HepG2 (cell line): ENCODE measurements at regions not wholly inside any gene's neighbourhood (a gene's known extent, or its start where the extent isn't known, plus 50 kb on each side); places are given as distances from the start of the nearest gene placed in this dataset.

Source experiments
- ATAC-seq: fragments of 200-7000 bp; cut with Tn5 transposase; 3 replicates; pipeline ENCODE4 v1.9.1; 2020; ENCODE audit warnings: mild to moderate bottlenecking, moderate library complexity
- BruUV-seq: library from RNA; stranded (reverse); fragments of 400-500 nt; replicated peaks from 2 replicates; lab custom pipeline; 2021; lab: Mats Ljungman, UMichigan
- CTCF ChIA-PET: fragments of 300-600 bp; formaldehyde crosslinking; extraction: SDS; loops from one replicate; lab custom pipeline; 2021; ENCODE audit warnings: low total read pairs, inconsistent platforms, low intra/inter-chr PET ratio; lab: Yijun Ruan, JAX
- POLR2A ChIA-PET: fragments of 350-600 bp; sonication (Branson Sonifier 250); formaldehyde crosslinking; loops from one replicate; lab custom pipeline; 2020; ENCODE audit warnings: antibody characterized with exemption, inconsistent platforms; lab: Yijun Ruan, JAX
- DNase-seq: peaks from one replicate; pipeline ENCODE4 v3.0.0-alpha.2; 2015; ENCODE audit warnings: low spot score
- FAIRE-seq: peaks from 3 replicates; lab custom pipeline; 2011; peaks lifted over from hg19 to GRCh38; lab: Jason Lieb, UNC
- H2AFZ ChIP-seq: one replicate; pipeline ENCODE4 v1.6.1; 2011; ENCODE audit warnings: low read length, inconsistent platforms
- H3K27ac ChIP-seq: fragments of 300-600 bp; 3 replicates; pipeline ENCODE4 v1.8.0; 2011; ENCODE audit warnings: mixed run types, mild to moderate bottlenecking, mixed read lengths, low read length, inconsistent platforms; ENCODE audit not compliant: insufficient read depth; ENCODE audit errors: extremely low read length
- H3K27me3 ChIP-seq, 2 experiments: fragments of 200-600 bp in 1 of 2; 2 replicates in 1 of 2; 3 replicates in 1 of 2; pipeline versions ENCODE4 v1.6.0 to v1.8.0; 2011; ENCODE audit warnings: low read length in 2 of 2, mild to moderate bottlenecking in 2 of 2, moderate library complexity in 2 of 2, inconsistent platforms in 1 of 2; ENCODE audit not compliant: insufficient read depth in 2 of 2, control insufficient read depth in 1 of 2
- H3K36me3 ChIP-seq, 2 experiments: fragments of 200-600 bp in 1 of 2; replicated peaks in 1 of 2; 2 replicates in 1 of 2; 3 replicates in 1 of 2; pipeline versions ENCODE4 v1.5.1 to v1.8.0; 2011; ENCODE audit warnings: low read length in 2 of 2, inconsistent platforms in 1 of 2; ENCODE audit not compliant: insufficient read depth in 2 of 2, control insufficient read depth in 1 of 2
- H3K4me1 ChIP-seq: 2 replicates; pipeline ENCODE4 v1.5.1; 2012; ENCODE audit warnings: low read length, inconsistent platforms; ENCODE audit not compliant: insufficient read depth
- H3K4me2 ChIP-seq: 2 replicates; pipeline ENCODE4 v1.6.0; 2011; ENCODE audit warnings: low read depth, low read length, inconsistent platforms
- H3K4me3 ChIP-seq, 3 experiments: fragments of 200-600 bp in 1 of 3; sonication (generic), shearing (Covaris generic) in 1 of 3; replicated peaks in 1 of 3; 2 replicates each; pipeline ENCODE4 v1.5.1; 2011 to 2016; ENCODE audit warnings: low read length in 3 of 3, inconsistent platforms in 2 of 3, low read depth in 2 of 3, mild to moderate bottlenecking in 2 of 3, control low read depth in 1 of 3, mixed read lengths in 1 of 3; ENCODE audit not compliant: insufficient read depth in 1 of 3
- H3K79me2 ChIP-seq: one replicate; pipeline ENCODE4 v1.6.1; 2011; ENCODE audit warnings: low read length, inconsistent platforms; ENCODE audit not compliant: insufficient read depth
- H3K9ac ChIP-seq: 2 replicates; pipeline ENCODE4 v1.6.0; 2011; ENCODE audit warnings: mild to moderate bottlenecking, low read depth, low read length, inconsistent platforms; ENCODE audit not compliant: insufficient read depth
- H3K9me3 ChIP-seq: 2 replicates; pipeline ENCODE4 v1.5.1; 2012; ENCODE audit warnings: mild to moderate bottlenecking, low read length
- H4K20me1 ChIP-seq: 2 replicates; pipeline ENCODE4 v1.6.0; 2011; ENCODE audit warnings: inconsistent platforms, mild to moderate bottlenecking, low read length, moderate library complexity; ENCODE audit not compliant: insufficient read depth
- ARNT ChIP-seq: fragments of 450-650 bp; IDR thresholded peaks from 2 replicates; pipeline ENCODE4 v1.6.1; 2017
- BRD4 ChIP-seq: sonication (generic); formaldehyde crosslinking; IDR thresholded peaks from 2 replicates; pipeline ENCODE4 v1.4.0; 2020; ENCODE audit warnings: missing genetic modification reagents
- KAT2B ChIP-seq: fragments of 150-350 bp; IDR thresholded peaks from 2 replicates; pipeline ENCODE4 v1.6.1; 2014; ENCODE audit warnings: low read depth, low read length, borderline replicate concordance
- KDM6A ChIP-seq: IDR thresholded peaks from 2 replicates; pipeline ENCODE4 v1.6.1; 2016; ENCODE audit warnings: low read depth
- NCOA1 ChIP-seq: sonication (generic); formaldehyde crosslinking; IDR thresholded peaks from 2 replicates; pipeline ENCODE4 v1.9.0; 2021; ENCODE audit warnings: missing genetic modification reagents
- PHF21A ChIP-seq: sonication (generic); formaldehyde crosslinking; IDR thresholded peaks from 2 replicates; pipeline ENCODE4 v1.5.0; 2020; ENCODE audit warnings: mild to moderate bottlenecking, missing genetic modification reagents
- PITX1 ChIP-seq: sonication (generic); formaldehyde crosslinking; IDR thresholded peaks from 2 replicates; pipeline ENCODE4 v1.5.1; 2020; ENCODE audit warnings: mild to moderate bottlenecking, missing genetic modification reagents
- SIN3A ChIP-seq: IDR thresholded peaks from 2 replicates; pipeline ENCODE4 v1.6.1; 2011; ENCODE audit warnings: low read depth, mild to moderate bottlenecking, control low read depth, low read length, borderline replicate concordance
- SMC3 ChIP-seq: IDR thresholded peaks from 2 replicates; pipeline ENCODE4 v1.6.1; 2011; ENCODE audit warnings: low read length, improper control_type of control experiment
- SP2 ChIP-seq: sonication (generic); formaldehyde crosslinking; IDR thresholded peaks from 2 replicates; pipeline ENCODE4 v1.5.1; 2020; ENCODE audit warnings: mild to moderate bottlenecking, missing genetic modification reagents
- TCF7 ChIP-seq: sonication (generic); IDR thresholded peaks from 2 replicates; pipeline ENCODE4 v1.6.1; 2016; ENCODE audit warnings: antibody characterized with exemption, low read depth
- ZFP82 ChIP-seq: sonication (generic); formaldehyde crosslinking; IDR thresholded peaks from 2 replicates; pipeline ENCODE4 v1.5.1; 2020; ENCODE audit warnings: mild to moderate bottlenecking, missing genetic modification reagents, borderline replicate concordance
- ZNF180 ChIP-seq: sonication (generic); formaldehyde crosslinking; IDR thresholded peaks from 2 replicates; pipeline ENCODE4 v1.4.0; 2020; ENCODE audit warnings: low read depth, missing genetic modification reagents, borderline replicate concordance
- ZNF577 ChIP-seq: sonication (generic); formaldehyde crosslinking; IDR thresholded peaks from 2 replicates; pipeline ENCODE4 v1.4.0; 2020; ENCODE audit warnings: mild to moderate bottlenecking, low read depth, missing genetic modification reagents, borderline replicate concordance
- ZNF670 ChIP-seq: sonication (generic); formaldehyde crosslinking; IDR thresholded peaks from 2 replicates; pipeline ENCODE4 v1.8.0; 2022; ENCODE audit warnings: mild to moderate bottlenecking, missing genetic modification reagents, borderline replicate concordance
- WGBS: methylation state at CpG from one replicate; pipeline ENCODE4 v1.1.6; 2017; ENCODE audit warnings: low lambda C conversion rate; 5-methylcytosine and 5-hydroxymethylcytosine counted together
- in situ Hi-C: cut with HindIII; loops from 2 replicates; pipeline ENCODE4 v1.10.0; 2017; ENCODE audit warnings: low pct_unique_long_range_greater_than_20kb; ENCODE audit not compliant: extremely low pct_ligation_motif_present
- intact Hi-C: fragments of 100-400 bp; cut with micrococcal nuclease; formaldehyde crosslinking; loops from one replicate; pipeline ENCODE4 v1.10.0; 2022; ENCODE audit not compliant: unreplicated experiment
- TF ChIP-seq, protein P1 (sequence below): sonication (generic); formaldehyde crosslinking; IDR thresholded peaks from 2 replicates; pipeline ENCODE4 v1.4.0; 2020; ENCODE audit warnings: mild to moderate bottlenecking, missing genetic modification reagents
- TF ChIP-seq, protein P2 (sequence below): sonication (generic); formaldehyde crosslinking; IDR thresholded peaks from 2 replicates; pipeline ENCODE4 v1.5.0; 2020; ENCODE audit warnings: missing genetic modification reagents, mild to moderate bottlenecking, borderline replicate concordance

DNA sequence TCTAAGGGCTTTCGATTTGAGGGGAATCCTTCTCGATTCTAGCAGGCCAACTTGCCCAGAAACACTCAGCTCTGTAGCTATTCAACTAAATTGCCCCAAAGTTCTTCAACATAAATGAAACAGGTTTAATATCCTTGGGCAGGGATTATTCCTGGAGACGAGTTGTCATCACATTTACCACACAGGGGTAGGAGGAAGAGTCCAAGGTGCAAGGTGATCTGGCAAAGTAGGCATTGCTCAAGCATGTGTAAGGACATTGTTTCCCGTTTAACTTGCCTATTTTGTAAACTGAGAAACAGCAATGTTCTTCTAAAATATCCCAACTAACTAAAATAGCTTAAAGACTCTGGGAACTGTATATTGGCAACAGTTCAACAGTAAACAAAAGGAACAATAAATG lies 814.3 kb downstream of the BCL11A start:
- in situ Hi-C loops, result no loop called here
- intact Hi-C loops, result no loop called here
- ChIA-PET POLR2A (no interaction called here), CTCF (no interaction called here)
- Histone ChIP-seq H3K9me3 (no peaks in the 10 kb centered on the region), H3K27ac (no peak overlapping the region), H3K4me2 (no peak overlapping the region), H3K9ac (no peak overlapping the region), H3K27me3 (no peaks in the 10 kb centered on the region), H4K20me1 (no peaks in the 10 kb centered on the region), H3K79me2 (no peaks in the 10 kb centered on the region), H3K36me3 (no peaks in the 10 kb centered on the region), H2AFZ (no peak overlapping the region), H3K4me1 (no peaks in the 10 kb centered on the region)
- 1% methylated on average over 4 of the region's 4 CpGs for WGBS
- DNase-seq, result no peak
- no TSS peak for BruUV-seq
- TF ChIP-seq ZFP82 (CRISPR knock-in tag), result no peak
- TF ChIP-seq, all 625 proteins: peak for 0
- FAIRE-seq, result no peak
- no peak for ATAC-seq
- H3K4me3 ChIP-seq, result no peak overlapping the region

DNA sequence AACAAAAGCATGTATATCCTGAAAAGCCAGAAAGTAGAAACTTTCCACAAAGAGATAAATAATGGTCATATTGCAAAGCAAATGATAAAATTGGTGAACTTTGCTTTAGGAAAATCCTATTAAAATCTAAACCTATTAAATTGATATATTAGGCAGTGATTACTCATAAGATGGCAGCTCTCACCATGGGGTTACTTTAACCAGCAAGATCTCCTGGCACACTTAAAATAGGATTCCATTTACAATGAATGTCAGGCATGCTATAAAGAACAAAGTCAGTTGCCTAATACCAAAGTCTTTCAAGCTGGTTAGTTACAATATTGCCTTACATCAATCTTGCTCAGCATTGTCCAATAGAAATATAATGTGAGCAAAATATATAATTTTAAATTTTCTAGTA lies 816.2 kb downstream of the BCL11A start:
- POLR2A ChIA-PET, result no interaction called here
- Histone ChIP-seq H3K36me3 (no peaks in the 10 kb centered on the region), H3K4me2 (no peak overlapping the region), H3K27ac (no peak overlapping the region), H3K27me3 (no peaks in the 10 kb centered on the region), H3K79me2 (no peaks in the 10 kb centered on the region), H3K9ac (no peak overlapping the region), H3K9me3 (no peaks in the 10 kb centered on the region), H3K4me3 (no peak overlapping the region), H3K4me1 (no peaks in the 10 kb centered on the region), H2AFZ (no peak overlapping the region), H4K20me1 (no peaks in the 10 kb centered on the region)
- BruUV-seq, result no TSS peak
- intact Hi-C loops, result no loop called here
- ATAC-seq (no peak), DNase-seq (no peak), FAIRE-seq (no peak)
- TF ChIP-seq SP2 (CRISPR knock-in tag) (no peak), SMC3 (no peak), PITX1 (CRISPR knock-in tag) (no peak), KAT2B (no peak), ZNF180 (CRISPR knock-in tag) (no peak), ZNF670 (CRISPR knock-in tag) (no peak), BRD4 (CRISPR knock-in tag) (no peak), PHF21A (no peak), KDM6A (CRISPR knock-in tag) (no peak), NCOA1 (CRISPR knock-in tag) (no peak), ZNF577 (CRISPR knock-in tag) (no peak), TCF7 (no peak), ARNT (no peak), SIN3A (no peak)
- TF ChIP-seq, protein P1, sequence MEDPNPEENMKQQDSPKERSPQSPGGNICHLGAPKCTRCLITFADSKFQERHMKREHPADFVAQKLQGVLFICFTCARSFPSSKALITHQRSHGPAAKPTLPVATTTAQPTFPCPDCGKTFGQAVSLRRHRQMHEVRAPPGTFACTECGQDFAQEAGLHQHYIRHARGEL (CRISPR knock-in tag), result no peak
- TF ChIP-seq, protein P2, sequence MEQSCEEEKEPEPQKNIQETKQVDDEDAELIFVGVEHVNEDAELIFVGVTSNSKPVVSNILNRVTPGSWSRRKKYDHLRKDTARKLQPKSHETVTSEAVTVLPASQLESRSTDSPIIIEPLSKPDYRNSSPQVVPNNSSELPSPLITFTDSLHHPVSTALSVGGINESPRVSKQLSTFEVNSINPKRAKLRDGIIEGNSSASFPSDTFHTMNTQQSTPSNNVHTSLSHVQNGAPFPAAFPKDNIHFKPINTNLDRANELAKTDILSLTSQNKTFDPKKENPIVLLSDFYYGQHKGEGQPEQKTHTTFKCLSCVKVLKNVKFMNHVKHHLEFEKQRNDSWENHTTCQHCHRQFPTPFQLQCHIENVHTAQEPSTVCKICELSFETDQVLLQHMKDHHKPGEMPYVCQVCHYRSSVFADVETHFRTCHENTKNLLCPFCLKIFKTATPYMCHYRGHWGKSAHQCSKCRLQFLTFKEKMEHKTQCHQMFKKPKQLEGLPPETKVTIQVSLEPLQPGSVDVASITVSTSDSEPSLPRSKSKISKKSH (CRISPR knock-in tag), result no peak
- in situ Hi-C loops, result no loop called here
- CTCF ChIA-PET, result no interaction called here
